GM19468 (cell line): ENCODE measurements at regions not wholly inside any gene's neighbourhood (a gene's known extent, or its start where the extent isn't known, plus 50 kb on each side); places are given as distances from the start of the nearest gene placed in this dataset.

Source experiments
- ATAC-seq: cut with Tn5 transposase; IDR thresholded peaks from one replicate; pipeline ENCODE4 v1.9.1; 2021; ENCODE audit warnings: mild to moderate bottlenecking, moderate library complexity, moderate number of reproducible peaks; ENCODE audit not compliant: unreplicated experiment; ENCODE audit errors: extremely low read depth

DNA sequence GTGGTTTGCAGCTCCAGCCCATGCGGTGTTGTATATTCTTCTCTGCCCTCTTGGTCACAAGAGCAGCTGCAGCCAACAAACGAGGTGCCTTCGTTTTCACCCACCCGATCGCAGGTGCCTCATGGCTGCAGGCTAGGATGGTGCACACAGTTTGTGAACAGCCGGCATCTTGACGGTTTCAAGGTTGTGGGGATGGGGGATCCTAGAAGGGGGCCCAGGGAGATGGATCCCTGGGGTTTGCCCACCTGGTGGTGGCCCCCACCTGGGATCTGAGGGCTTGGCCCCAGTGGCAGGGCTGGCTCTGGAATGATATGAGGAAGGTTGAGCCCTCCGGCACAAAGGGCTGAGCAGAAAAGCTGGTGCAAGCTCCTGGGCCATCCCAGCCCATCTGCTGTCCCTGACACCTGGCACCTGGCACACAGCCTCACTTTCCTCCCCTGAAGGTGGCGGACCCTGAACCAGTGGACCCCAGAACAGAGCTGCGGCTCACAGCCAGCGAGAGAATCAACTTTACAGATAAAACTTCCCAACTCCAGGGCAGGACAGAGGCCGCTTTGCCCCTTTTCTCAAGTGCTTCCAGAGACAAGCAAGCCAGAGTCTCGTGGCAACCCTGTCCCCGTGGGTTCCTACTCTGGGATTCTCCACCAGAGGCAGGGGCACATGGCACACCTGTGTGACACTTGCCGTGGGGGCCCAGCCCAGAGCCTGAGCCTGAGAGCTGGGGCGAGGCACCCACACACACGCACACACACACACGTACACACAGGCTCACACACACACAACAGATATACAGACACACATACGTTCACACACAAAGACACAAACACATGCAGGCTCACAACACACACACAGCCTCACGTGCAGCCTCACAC, 177.3 kb upstream of the PPP2R2D start:
- no peak for ATAC-seq

- ATAC-seq = no peak
These were observed 176.7 kb upstream of the PPP2R2D start for GRCh38 chr10:131724169-131724545.

GRCh38 chr10:131724891-131725580, 175.8 kb upstream of the PPP2R2D start:
- no peak for ATAC-seq

GRCh38 chr10:131725581-131726069, 175.2 kb upstream of the PPP2R2D start:
- ATAC-seq = no peak

DNA sequence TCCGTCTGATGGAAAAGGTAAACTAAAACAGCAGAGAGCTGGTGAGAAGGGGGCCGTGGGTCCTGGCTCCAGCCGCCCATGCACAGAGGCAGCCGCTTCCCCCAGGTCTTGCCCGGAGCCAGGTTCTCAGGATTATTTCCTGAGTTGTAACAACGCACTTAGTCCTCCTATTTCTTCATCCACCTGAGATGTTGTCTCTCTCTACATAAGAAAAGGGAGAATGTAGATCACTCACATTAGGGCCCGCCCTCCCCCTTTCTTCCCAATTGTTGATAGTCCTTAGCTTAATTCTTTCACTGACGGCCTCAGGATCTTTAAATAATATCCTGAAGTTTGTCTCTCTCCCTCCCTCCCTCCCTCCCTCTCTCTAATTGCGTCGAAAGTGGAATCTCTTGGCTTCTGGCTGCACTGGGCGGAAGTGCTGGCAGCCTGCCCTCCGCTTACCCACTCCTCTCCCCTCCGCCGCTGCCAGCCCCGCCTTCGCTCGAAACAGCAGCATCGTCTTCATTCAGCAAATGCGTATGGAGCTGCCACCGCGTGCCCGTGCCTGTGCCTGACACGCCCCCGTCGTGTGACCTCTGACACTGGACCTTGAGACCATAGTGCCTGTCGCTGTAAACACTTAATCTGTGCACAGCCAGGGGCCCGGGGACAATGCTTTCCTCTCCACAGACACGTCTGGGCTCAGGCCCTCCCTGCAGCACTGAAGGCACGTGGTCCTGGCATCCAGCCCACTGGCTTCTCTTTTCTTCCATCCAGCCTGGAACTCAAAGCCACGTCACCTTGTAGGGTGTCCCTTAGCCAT, 174.5 kb upstream of the PPP2R2D start:
- ATAC-seq = no peak

- no peak for ATAC-seq
These were observed 173.8 kb upstream of the PPP2R2D start for GRCh38 chr10:131726967-131727366.

GRCh38 chr10:131727560-131727959, 173.2 kb upstream of the PPP2R2D start:
- ATAC-seq = no peak

DNA sequence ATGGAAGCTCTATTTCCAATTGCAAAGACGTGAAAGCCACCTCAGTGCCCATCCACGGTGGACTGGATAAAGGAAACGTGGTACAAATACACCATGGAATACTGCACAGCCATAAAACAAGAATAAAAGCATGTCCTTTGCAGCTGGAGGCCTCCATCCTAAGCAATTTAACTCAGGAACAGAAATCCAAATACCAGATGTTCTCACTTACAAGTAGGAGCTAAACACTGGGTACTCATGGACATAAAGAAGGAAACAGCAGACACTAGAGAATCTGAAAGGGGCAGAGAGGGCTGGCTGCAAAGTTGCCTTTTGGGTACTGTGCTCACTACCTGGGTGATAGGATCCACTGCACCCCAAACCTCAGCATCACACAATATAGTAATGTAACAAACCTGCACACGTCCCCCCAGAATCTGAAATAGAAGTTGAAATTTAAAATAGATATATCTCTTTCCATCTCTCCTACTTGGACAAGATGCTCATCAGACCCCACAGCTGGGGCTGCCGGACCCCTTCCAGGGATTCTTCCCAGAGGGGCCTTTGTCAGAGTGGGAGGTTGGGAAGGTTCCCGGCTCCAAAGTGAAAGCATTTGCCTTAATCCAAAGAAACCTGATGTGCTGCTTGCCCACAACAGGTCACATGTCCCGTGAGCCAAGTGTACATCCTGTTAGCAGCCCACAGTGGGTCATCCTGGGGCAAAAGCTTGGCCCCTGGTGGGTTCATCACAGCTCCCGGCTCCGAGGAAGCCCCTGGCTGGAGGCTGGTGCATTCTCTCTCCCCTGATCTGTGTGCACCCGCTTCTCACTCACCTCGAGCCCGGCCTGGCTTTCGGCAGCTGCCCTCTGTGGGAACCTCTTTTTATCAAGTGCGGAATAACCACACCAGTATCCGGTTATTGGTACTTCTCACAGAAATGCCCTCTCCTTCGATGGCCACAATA, 172.3 kb upstream of the PPP2R2D start:
- ATAC-seq = no peak

GRCh38 chr10:131729361-131729760, 171.4 kb upstream of the PPP2R2D start:
- no peak for ATAC-seq

DNA sequence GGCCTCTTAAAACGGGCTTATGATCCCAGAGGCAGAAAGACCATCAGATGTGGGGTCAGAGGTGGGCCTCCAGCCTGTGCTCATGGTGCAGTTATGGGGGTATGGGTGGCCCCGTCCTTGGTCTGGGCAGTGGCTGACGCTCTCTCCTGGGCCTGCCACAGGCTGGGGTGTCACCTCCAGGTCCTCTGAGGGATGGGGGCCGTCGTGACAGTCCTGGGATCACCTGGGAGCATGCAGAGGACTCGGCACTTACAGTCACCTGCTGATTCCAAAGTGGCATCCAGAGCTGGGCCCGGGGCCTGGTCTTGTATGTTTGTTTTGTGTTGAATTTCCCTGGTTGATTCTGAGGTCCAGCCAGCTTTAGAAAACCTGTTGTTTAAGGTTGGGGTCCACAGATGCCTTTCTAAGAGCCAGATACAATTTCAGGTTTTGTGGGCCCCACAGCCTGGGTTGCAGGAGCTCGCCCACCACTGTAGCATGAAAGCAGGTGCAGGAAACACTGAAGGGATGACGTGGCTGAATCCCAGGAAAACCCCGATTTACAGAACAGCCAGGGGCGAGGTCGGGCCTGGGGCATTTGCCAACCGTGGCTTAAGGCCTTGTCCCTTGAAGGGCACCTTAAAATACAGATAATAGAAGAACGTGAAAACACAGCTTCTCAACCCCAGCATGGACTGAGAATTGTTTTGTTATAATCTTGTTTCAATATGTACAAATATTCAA, 170.7 kb upstream of the PPP2R2D start:
- ATAC-seq = no peak

DNA sequence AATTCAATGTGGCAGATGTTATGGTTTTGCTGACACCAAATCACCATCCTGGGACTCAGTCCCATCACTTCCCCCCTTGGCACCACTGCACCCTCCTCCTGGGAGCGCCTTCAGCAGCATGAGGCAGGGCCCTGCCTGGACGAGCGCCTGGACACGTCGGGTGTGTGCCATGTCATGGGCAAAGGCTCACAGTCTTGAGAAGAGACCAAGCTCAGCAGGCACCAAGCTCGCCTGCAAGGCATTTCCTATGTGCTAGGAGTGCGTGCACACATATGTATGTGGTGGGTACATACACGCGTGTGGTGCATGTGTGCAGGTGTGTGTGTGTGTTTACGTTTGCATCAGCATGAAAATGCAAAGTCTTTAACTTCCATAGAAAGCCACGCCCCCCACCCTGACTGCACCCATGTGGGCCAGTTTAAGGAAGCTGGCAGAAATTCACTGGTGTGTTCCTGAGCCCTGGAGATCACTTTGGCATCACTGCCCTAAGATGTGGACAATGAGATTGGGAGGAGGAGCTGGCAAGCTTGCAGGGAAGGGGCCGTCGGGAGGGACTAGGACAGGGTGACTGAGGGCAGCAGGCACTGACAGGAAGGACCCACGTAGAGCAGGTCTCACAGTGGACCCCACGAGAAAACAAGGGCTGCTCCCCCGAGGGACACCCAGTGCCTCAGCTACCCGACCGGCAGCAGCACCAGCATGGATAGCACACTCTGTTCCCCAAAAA, 169.9 kb upstream of the PPP2R2D start:
- ATAC-seq = no peak

GRCh38 chr10:131731780-131732630, 168.8 kb upstream of the PPP2R2D start:
- ATAC-seq = no peak

DNA sequence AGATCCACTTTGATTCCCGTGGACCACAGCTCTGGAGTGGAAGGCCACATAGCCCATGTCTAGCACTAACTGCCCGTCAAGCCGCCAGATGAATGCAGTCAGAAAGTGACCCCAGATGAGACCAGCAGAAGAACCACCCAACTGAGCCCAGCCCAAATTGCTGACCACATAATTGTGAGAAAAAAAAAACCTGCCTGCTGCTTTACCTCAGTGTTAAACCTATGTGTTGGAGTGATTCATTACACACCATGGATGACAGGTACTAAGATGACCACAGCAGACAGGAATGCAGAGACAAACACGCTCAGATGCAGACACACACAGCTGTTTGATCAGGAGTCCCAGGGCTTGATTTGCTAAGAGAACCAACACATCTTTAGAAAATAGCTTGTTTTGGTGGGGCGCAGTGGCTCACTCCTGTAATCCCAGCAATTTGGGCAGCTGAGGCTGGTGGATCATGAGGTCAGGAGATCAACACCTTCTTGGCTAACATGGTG, 168.1 kb upstream of the PPP2R2D start:
- no peak for ATAC-seq

GRCh38 chr10:131733596-131733995, 167.2 kb upstream of the PPP2R2D start:
- no peak for ATAC-seq

DNA sequence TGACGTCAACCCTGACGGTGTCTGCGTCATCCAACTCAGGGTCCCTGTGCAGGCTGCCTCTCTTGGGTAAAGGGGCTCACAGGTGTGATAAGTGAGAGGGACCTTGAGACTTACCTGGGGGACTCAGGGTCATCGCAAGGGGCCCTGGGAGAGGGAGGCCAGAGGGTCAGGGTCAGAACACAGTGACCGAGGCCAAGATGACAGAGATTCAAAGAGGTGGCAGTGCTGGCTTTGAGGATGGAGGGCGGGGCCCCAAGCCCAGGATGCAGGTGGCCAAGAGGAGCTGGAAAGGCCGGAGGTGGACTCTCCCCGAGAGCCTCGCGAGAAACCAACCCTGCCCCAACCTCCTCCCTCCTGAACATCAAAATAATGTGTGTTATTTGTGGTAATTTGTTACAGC, 165.2 kb upstream of the PPP2R2D start:
- no peak for ATAC-seq

GRCh38 chr10:131736321-131736980, 164.4 kb upstream of the PPP2R2D start:
- no peak for ATAC-seq
